ENCODE measurements at regions not wholly inside any gene's neighbourhood (a gene's known extent, or its start where the extent isn't known, plus 50 kb on each side); places are given as distances from the start of the nearest gene placed in this dataset.

DNA sequence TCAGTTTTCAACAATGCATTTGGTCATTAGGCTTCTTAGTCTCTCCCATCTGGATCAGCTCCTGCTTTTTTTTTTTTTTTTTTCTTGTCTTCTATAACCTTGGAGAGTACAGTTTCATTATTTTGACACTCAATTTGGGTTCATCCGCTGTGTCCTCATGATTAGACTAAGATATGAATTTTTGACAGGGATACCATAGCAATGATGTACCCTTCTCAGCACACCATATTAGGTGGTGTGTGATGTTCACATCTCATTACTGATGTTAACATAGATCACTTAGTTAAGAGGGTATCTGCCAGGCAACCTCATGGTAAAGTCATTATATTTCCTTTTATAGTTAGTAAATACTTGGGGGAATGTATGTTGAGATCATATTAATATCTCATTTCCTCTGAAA is 445.5 kb upstream of the IGFBP3 start:
- H3K9me3 Mint-ChIP-seq = no peaks in the 10 kb centered on the region
- no peak overlapping the region for H3K27ac Mint-ChIP-seq
- H3K27me3 Mint-ChIP-seq = no peaks in the 10 kb centered on the region
- no peak overlapping the region for H3K4me3 Mint-ChIP-seq
- H3K4me1 Mint-ChIP-seq (ENCODE audit: low read depth) = no peaks in the 10 kb centered on the region
- no peak for ATAC-seq
- ChIA-PET POLR2A (no interaction called here), CTCF (no interaction called here)
- intact Hi-C loops (cut with micrococcal nuclease) = no loop called here
- no peak for DNase-seq
- TF ChIP-seq, protein P1, sequence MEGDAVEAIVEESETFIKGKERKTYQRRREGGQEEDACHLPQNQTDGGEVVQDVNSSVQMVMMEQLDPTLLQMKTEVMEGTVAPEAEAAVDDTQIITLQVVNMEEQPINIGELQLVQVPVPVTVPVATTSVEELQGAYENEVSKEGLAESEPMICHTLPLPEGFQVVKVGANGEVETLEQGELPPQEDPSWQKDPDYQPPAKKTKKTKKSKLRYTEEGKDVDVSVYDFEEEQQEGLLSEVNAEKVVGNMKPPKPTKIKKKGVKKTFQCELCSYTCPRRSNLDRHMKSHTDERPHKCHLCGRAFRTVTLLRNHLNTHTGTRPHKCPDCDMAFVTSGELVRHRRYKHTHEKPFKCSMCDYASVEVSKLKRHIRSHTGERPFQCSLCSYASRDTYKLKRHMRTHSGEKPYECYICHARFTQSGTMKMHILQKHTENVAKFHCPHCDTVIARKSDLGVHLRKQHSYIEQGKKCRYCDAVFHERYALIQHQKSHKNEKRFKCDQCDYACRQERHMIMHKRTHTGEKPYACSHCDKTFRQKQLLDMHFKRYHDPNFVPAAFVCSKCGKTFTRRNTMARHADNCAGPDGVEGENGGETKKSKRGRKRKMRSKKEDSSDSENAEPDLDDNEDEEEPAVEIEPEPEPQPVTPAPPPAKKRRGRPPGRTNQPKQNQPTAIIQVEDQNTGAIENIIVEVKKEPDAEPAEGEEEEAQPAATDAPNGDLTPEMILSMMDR (IDR thresholded peaks at IDR 0.05) = no peak
- H3K36me3 Mint-ChIP-seq (ENCODE audit: low read depth) = no peaks in the 10 kb centered on the region

DNA sequence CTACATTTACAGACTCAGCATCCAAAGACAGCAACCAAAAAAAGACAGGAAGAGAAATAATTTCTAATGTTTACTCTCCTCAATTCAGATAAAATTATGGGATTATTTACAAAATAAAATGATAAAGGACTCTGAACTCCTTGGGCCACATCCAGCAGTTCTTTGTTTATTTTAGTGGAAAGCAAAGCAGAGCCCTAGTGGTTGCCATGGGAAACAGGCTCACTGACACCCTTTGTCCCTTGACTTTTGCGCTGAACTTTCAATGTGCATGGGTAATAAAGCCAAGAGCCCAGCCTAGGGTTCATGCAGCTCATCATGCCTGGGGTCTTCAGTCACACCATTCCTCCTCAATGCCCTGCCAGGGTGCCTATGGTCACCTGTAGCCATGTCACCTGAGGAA is 442.6 kb upstream of the IGFBP3 start:
- POLR2A ChIA-PET = no interaction called here
- H3K9me3 Mint-ChIP-seq = no peaks in the 10 kb centered on the region
- intact Hi-C loops (cut with micrococcal nuclease) = no loop called here
- DNase-seq (no peak), ATAC-seq (no peak)
- H3K27ac Mint-ChIP-seq = no peak overlapping the region
- TF ChIP-seq, protein P1 (IDR thresholded peaks at IDR 0.05) = no peak
- no peaks in the 10 kb centered on the region for H3K4me1 Mint-ChIP-seq (ENCODE audit: low read depth)
- H3K36me3 Mint-ChIP-seq (ENCODE audit: low read depth) = no peaks in the 10 kb centered on the region
- no peak overlapping the region for H3K4me3 Mint-ChIP-seq
- no peaks in the 10 kb centered on the region for H3K27me3 Mint-ChIP-seq
- CTCF ChIA-PET = no interaction called here

DNA sequence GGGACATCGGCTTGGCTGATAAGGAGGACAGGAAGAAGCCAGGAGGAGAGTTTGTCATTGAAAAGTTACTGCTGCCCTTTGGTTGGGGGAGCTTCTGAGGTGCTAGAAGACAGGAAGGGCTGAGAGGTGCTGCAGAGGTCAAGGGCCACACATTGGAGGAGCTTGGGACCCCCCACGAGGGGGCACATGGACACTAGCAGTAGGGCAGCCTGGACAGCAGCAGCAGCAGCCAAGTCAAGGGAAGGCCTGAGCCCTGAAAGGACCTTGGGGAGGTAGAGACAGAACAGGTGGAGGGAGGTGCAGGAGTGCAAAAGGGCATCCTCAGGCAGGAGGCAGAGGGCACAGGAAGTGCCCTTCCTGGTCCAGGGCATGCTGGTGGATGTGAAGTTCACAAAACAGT is 439.7 kb upstream of the IGFBP3 start:
- intact Hi-C loops (cut with micrococcal nuclease) = no loop called here
- Mint-ChIP-seq H3K27ac (no peak overlapping the region), H3K27me3 (no peaks in the 10 kb centered on the region), H3K4me3 (no peak overlapping the region), H3K9me3 (no peaks in the 10 kb centered on the region), H3K4me1 (ENCODE audit: low read depth) (no peaks in the 10 kb centered on the region), H3K36me3 (ENCODE audit: low read depth) (no peaks in the 10 kb centered on the region)
- no peak for ATAC-seq
- TF ChIP-seq, protein P1 (IDR thresholded peaks at IDR 0.05) = no peak
- DNase-seq = no peak
- CTCF ChIA-PET = no interaction called here
- POLR2A ChIA-PET = no interaction called here

DNA sequence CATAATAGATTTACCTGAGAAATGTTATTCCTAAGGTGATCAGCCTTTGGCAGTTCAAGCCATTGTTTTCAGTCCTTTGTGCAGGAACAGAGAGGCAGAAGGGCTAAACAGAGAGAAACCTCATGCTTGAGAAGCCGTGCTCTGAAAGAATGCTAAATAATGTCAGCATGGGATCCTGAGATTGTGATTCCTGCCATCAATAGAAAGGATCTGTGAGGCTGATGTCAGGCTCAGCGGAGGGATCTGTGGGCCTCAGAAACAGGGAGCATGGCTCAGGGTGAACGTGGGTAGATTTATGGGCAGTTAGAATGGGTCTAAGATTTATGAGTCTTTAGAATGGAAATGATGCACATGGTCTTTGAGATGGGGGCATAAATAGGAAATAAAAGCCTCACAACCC is 439.2 kb upstream of the IGFBP3 start:
- no peak for DNase-seq
- no peak overlapping the region for H3K4me3 Mint-ChIP-seq
- intact Hi-C loops (cut with micrococcal nuclease) = no loop called here
- ChIA-PET CTCF (no interaction called here), POLR2A (no interaction called here)
- H3K4me1 Mint-ChIP-seq (ENCODE audit: low read depth) = no peaks in the 10 kb centered on the region
- H3K9me3 Mint-ChIP-seq = no peaks in the 10 kb centered on the region
- TF ChIP-seq, protein P1 (IDR thresholded peaks at IDR 0.05) = no peak
- ATAC-seq = no peak
- H3K27ac Mint-ChIP-seq = no peak overlapping the region
- no peaks in the 10 kb centered on the region for H3K36me3 Mint-ChIP-seq (ENCODE audit: low read depth)
- H3K27me3 Mint-ChIP-seq = no peaks in the 10 kb centered on the region

DNA sequence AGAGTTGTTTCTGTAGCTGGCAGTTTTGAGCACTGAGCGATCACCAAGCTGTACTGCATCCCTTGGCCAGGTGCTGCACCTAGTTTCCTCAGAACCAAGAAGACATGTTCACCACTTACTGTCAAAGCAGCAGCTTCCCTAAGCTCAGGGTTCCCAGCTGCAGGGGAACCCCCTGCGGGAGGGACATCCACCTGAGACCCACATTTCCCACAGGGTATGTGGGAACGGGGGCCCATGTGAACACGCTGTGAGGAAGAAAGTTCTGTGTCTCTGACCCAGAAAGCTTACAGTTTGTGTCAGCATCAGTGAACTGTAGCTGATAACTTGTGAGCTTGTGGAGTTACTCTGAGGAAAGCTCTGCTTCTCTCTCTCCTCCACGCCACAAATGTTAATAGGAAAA is 436.8 kb upstream of the IGFBP3 start:
- Mint-ChIP-seq H3K36me3 (ENCODE audit: low read depth) (no peaks in the 10 kb centered on the region), H3K4me1 (ENCODE audit: low read depth) (no peaks in the 10 kb centered on the region), H3K4me3 (no peak overlapping the region), H3K9me3 (peaks cover 2% of the 10 kb centered on the region), H3K27ac (no peak overlapping the region), H3K27me3 (no peaks in the 10 kb centered on the region)
- no peak for ATAC-seq
- TF ChIP-seq, protein P1 (IDR thresholded peaks at IDR 0.05) = no peak
- intact Hi-C loops (cut with micrococcal nuclease) = no loop called here
- ChIA-PET POLR2A (no interaction called here), CTCF (interaction anchor here (2.1 kb wide), 1 partner anchor 440 kb away, joined by 5 read pairs; no protein-coding TSS in a partner anchor)
- no peak for DNase-seq
